HL-60/S4 treated with retinoic acid at 250 ng/mL for 4 days and 3 days (cell line): ENCODE measurements at regions not wholly inside any gene's neighbourhood (a gene's known extent, or its start where the extent isn't known, plus 50 kb on each side); places are given as distances from the start of the nearest gene placed in this dataset.

Source experiments
- in situ Hi-C: fragments of 300-500 bp; cut with MboI; formaldehyde crosslinking; loops from 2 replicates; pipeline ENCODE4 v1.7.0; 2022; ENCODE audit warnings: low sequenced_read_pairs

GRCh38 chr3:64327100-64327804, 102.0 kb upstream of the PRICKLE2 start:
- in situ Hi-C loops, result no loop called here

DNA sequence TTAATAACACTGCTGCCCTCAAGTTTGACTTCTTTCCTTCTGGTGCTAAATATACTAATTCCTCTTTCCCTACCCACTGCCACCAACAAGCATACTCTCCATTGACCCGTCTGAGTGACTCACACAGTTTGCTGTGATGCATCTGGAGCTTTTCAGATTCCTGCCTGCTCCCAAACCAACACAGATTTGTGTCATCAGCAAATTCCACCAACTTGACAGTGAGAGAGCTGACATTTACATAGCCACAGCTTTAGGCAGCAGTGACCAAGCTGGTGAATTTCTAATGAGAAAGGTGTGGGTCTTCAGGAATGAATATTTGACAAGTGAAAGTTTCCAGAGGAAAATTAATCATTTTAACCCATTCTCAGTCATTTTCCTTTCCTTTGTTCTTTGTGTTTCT, 96.5 kb upstream of the PRICKLE2 start:
- in situ Hi-C loops, result no loop called here

DNA sequence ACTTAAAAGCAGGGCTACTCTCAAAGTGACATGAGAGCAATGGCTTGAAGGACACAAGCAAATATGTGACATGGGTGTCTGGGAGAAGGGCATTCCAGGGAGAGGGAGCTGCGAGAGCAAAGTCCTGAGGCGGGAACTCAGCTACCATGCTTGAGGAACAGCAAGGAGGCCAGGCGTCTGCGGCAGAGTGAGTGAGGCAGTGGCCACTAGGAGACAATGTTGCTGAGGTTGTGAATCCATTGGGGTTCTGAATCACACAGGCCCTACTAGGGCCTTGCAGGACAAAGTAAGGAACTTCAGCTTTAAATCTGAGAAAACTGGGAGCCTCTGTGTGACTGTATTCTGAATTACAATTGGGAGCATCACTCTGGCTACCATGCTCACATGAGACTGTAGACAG, 94.1 kb upstream of the PRICKLE2 start:
- in situ Hi-C loops, result no loop called here

GRCh38 chr3:64318668-64319271, 93.5 kb upstream of the PRICKLE2 start:
- in situ Hi-C loops, result no loop called here

DNA sequence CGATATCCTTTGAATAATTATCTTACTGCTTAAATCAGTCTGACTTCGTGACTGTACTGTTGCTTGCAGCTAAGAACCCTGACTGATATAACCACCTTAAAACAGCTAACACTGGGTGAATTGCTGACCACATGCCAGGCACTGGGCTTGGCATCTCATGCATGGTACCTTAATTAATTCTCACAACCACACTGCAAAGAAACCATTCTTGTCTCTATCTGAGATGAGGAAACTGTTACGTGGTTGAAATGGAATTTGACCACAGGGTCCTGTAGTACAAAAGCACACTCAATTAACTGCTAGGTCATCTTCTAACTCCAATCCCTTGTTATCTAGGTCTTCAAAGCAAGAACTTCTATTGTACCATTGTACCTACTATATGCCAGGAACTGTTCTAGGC, 92.7 kb upstream of the PRICKLE2 start:
- in situ Hi-C loops, result no loop called here

DNA sequence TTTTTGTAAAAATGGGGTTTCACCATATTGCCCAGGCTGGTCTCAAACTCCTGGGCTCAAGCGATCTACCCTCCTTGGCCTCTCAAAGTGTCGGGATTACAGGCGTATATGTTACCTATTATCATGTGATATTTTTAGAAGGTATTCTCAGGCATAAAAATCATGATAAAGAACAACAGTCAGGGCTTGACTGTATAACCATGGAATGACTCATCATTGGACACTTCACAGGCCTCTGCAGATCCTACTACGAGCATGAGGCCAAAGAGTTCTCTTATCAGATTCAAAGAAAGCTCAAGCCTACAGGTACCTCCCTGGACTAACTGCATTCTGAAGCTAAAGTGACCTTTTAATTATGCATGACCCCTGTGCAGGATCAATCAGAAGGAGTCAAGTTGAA, 91.7 kb upstream of the PRICKLE2 start:
- in situ Hi-C loops, result no loop called here

DNA sequence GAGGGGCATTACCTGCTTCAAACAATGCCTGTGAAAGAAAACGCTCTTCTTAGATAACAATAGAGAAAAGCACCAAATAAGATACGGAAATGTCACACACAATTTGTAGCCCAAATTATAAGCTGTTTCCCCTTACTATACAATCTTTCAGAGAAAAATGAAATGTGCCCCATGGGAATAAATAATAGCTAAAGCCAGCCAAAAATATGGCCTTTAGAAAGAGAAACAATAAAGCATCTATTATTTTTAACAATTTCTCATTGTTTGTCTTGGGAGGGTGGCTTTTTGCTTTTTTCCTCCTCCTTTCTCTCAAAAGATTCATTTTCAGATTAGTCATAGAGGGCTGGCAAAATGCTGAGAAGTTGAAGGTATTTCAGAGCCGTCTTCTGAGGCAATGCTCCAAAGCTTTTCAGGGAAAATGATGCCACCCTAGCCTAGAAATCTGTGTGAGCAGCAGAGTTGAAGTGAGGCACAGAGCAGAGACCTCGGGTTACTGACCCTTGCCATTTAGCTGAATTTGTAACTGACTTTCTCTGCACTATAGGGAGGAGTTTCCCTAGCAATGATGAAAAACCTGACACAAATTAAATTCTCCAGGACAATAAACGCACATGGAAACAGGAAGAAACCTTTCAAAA, 86.3 kb upstream of the PRICKLE2 start:
- in situ Hi-C loops, result no loop called here

DNA sequence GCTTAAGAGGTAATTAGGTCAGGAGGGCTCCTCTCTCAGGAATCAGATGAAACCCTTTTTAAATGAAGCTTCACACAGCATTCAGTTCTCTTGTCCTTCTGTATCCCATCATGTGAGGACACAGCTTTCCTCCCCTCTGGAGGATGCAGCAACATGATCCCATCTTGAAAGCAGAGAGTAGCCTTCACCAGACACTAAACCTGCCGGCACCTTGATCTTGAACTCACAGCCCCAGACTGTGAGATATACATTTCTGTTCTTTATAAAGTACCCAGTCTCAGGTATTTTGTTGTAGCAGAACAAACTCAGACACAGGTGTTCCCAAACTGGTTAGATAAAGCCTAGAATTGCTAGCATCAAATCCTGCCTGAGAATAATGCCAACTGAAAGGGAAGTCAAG, 83.7 kb upstream of the PRICKLE2 start:
- in situ Hi-C loops, result no loop called here

DNA sequence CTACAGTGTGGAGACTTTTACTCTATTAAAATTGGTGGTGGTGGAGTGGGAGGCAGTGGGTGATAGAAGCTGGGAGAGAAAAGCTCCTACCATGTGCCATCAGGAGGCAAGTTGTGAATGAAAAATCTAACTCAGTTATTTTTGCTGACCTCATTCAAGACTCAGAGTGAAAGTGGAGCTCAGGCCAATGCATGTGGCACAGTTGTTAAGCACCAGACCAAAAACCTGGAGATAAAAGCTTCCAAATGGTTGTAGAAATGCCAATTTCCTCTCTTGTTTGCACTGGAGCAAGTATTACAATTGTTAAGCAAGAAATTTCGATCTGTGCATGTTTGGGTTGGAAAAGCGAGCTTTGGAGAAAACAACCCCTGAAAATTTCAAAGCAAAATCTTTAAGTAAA, 81.5 kb upstream of the PRICKLE2 start:
- in situ Hi-C loops, result no loop called here

- in situ Hi-C loops, result no loop called here
These were observed 80.5 kb upstream of the PRICKLE2 start for GRCh38 chr3:64305731-64306130.

- in situ Hi-C loops, result no loop called here
These were observed 79.7 kb upstream of the PRICKLE2 start for GRCh38 chr3:64304828-64305410.

DNA sequence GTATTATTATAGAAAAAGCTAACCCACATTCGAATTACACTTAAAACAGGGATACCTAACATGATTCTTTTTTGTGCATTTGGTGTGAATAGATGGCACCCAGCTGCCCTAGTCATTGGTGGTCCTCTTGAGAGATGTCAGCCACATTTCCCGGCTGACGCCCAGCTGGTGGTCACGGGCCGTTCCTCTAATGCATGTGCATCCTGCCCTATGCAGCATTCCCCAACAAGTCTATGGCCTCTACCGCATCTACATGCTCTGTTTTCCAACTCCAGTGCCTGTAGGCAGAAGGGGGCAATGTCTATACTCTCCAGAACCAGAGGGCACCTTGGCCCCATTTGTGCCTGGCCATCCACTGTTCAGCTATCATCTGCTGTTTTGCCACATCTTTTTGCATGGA, 78.6 kb upstream of the PRICKLE2 start:
- in situ Hi-C loops, result no loop called here

DNA sequence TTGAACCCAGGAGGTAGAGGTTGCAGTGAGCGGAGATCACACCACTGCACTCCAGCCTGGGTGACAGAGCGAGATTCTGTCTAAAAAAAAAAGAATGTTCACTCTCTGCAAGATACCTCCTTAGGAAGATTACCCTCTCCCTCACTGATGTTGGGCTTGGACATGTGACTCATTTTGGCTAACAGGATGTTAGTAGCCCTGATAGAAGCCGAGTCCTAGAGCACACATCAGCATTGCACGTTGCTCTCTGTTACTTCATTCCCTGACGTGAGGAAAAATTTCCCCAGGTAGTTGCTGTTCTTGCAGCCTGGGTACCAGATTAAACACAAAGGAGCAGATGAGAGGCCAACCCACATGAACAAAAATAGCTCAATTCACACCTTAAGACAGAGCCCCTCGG, 78.1 kb upstream of the PRICKLE2 start:
- in situ Hi-C loops, result no loop called here

- in situ Hi-C loops, result no loop called here
These were observed 76.2 kb upstream of the PRICKLE2 start for GRCh38 chr3:64301476-64301875.

- in situ Hi-C loops, result no loop called here
These were observed 75.6 kb upstream of the PRICKLE2 start for GRCh38 chr3:64300790-64301423.

- in situ Hi-C loops, result no loop called here
These were observed 73.9 kb upstream of the PRICKLE2 start for GRCh38 chr3:64299206-64299605.

GRCh38 chr3:64297563-64297962, 72.3 kb upstream of the PRICKLE2 start:
- in situ Hi-C loops, result no loop called here

DNA sequence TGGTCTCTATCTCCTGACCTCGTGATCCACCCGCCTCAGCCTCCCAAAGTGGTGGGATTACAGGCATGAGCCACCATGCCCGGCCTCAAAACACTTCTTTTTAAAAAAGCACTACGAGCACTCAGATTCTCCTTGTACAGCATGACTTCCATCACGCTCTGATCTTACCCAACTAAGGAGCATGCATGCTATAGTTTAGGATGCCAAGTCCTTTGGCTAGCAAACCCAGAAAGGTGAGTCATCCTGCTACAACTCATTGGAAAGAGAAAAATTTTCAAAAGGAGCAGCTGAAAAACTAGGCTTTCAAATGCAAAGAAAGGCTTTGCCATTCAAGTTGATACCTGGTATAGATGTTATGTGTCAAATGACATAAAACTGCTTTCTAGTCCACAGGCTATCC, 70.3 kb upstream of the PRICKLE2 start:
- in situ Hi-C loops, result no loop called here

- in situ Hi-C loops, result no loop called here
These were observed 69.5 kb upstream of the PRICKLE2 start for GRCh38 chr3:64294771-64295170.

DNA sequence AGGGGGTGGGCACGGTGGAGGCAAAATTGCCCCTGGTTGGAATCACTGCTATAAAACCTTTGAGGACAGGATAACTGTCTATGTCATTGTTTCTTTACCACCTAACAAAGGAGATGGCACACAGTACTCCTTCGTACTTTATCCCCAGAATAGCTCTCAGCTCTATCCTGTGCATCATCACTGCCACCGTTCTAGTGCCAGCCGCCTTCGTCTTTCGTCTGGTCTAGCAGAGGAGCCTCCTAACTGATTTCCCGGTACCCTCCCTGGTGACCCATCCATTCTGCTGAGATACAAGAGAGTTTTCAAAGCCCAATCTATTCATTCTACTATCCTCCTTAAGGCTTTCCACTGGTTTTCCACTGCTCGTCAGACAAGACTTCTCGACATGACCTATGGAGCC, 67.9 kb upstream of the PRICKLE2 start:
- in situ Hi-C loops, result no loop called here

DNA sequence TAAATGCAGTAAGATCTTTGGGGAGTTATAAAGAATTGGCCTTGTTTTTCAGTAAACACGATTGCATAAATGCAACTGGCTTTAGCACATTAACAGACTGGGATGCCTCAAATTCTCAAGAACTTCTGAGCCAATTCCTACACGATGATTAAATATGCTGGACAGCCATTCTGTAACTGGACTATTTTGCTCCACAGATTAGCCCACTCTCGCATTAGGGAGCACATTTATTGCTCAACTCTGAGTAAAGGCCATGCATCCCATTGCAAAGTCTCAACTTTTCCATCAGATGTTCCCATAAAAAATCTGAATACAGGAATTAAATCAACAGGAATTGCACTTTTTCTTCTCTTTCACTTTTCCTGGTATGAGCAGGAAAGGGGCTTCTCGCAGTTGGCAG, 66.7 kb upstream of the PRICKLE2 start:
- in situ Hi-C loops, result no loop called here

DNA sequence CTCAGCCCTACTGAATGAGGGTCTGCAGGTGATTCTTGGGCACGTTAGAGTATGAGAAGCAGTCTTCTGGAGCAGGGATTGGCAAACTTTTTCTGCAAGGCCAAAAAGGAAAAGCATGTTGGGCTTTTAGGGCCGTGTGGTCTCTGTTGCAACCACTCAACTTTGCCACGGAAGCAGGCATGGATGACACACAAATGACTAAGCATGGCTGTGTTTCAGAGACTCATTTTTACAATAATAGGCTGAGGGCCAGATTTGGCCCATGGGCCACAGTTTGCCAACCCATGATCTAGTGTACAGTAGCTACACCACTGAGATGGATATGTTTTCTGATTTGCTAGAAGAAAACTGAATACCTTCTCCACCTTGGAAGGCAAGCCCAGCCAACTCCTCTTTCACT, 66.1 kb upstream of the PRICKLE2 start:
- in situ Hi-C loops, result no loop called here
